Activated B cell treated with CpG ODN at 0.5 μM for 24 hours (primary cell): ENCODE measurements at regions not wholly inside any gene's neighbourhood (a gene's known extent, or its start where the extent isn't known, plus 50 kb on each side); places are given as distances from the start of the nearest gene placed in this dataset.

Experiments
- ATAC-seq: fragments of 200-7000 bp; cut with Tn5 transposase; one replicate; pipeline ENCODE4 v1.10.0; 2021; ENCODE audit warnings: low read depth, mild to moderate bottlenecking, moderate library complexity
- CTCF ChIA-PET: fragments of 350-600 bp; sonication (Branson Sonifier 250); formaldehyde crosslinking; loops from one replicate; lab custom pipeline; 2021; ENCODE audit warnings: antibody characterized with exemption; lab: Charles Lee
- POLR2A ChIA-PET: fragments of 350-600 bp; sonication (Branson Sonifier 250); formaldehyde crosslinking; loops from one replicate; lab custom pipeline; 2021; ENCODE audit warnings: antibody characterized with exemption; lab: Charles Lee
- DNase-seq: peaks from one replicate; pipeline ENCODE4 v3.0.0; 2022
- H3K27ac Mint-ChIP-seq: one replicate; pipeline ENCODE4 v1.8.0; 2020; ENCODE audit warnings: mixed read lengths
- H3K27me3 Mint-ChIP-seq: one replicate; pipeline ENCODE4 v1.8.0; 2021; ENCODE audit warnings: mixed read lengths
- H3K36me3 Mint-ChIP-seq: one replicate; pipeline ENCODE4 v1.8.0; 2021; ENCODE audit warnings: low read depth, mixed read lengths
- H3K4me1 Mint-ChIP-seq: one replicate; pipeline ENCODE4 v1.8.0; 2021; ENCODE audit warnings: mixed read lengths
- H3K4me3 Mint-ChIP-seq: one replicate; pipeline ENCODE4 v1.8.0; 2020; ENCODE audit warnings: mild to moderate bottlenecking, mixed read lengths
- H3K9me3 Mint-ChIP-seq: one replicate; pipeline ENCODE4 v1.8.0; 2020; ENCODE audit warnings: mixed read lengths
- intact Hi-C: fragments of 100-400 bp; cut with micrococcal nuclease; formaldehyde crosslinking; loops from one replicate; pipeline ENCODE4 v1.15.1; 2024
- TF ChIP-seq, protein P1 (sequence below): fragments of 200-600 bp; IDR thresholded peaks from one replicate; pipeline ENCODE4 v1.8.0; 2022; ENCODE audit warnings: antibody characterized with exemption, mild to moderate bottlenecking

DNA sequence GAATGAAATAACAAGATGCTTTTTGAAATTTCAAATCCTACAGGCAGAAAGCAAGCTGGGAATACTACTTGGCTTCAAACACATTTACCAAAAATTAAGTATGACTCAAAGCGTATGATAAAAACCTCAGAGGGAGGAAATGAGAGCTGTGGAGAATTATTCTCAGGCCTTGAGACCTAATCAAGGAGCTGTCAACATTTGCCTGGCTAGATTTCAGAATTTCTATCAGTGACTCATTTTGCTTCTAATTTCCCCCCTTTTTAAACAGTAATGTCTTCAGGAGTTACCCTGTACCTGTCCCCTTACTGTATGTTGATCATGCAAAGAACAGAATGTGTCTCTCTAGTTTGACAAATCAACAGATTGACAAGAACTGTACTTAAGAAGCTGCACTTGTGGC, 1324.5 kb upstream of the DDX18 start:
- CTCF ChIA-PET, result no interaction called here
- Mint-ChIP-seq H3K4me3 (no peak overlapping the region), H3K27me3 (no peaks in the 10 kb centered on the region)

DNA sequence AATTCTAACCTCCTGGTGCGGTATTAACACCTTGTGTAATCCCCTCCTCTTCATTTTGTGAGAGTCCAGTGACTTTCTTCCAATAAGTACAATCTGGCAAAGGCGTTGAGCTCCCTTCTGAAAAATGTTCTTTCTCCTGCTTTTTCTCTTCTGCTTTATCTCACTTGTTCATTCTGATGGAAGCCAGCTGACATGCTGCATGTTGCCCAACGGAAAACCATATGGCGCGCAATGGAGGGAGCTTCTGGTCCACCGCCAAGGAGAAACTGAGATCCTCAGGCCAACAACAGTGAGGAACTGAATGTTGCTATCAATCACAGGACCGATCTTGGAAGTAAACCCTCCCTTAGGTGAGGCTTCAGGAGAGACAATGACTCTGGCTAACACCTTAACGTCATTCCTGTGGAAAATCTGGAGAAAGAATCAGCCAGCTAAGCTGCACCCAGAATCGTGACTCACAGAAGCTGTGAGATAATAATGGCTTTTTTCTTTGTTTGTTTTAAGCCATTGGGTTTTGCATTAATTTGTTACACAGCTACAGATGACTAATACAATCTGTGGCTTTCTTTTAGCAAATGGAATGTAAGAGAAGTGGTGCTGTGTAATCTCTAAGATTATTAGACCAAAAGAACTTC, 1323.9 kb upstream of the DDX18 start:
- intact Hi-C loops, result no loop called here
- H3K27ac Mint-ChIP-seq, result no peak overlapping the region
- no peaks in the 10 kb centered on the region for H3K27me3 Mint-ChIP-seq
- no peak overlapping the region for H3K4me3 Mint-ChIP-seq
- POLR2A ChIA-PET, result no interaction called here
- DNase-seq (no peak), ATAC-seq (no peak)
- H3K4me1 Mint-ChIP-seq, result no peaks in the 10 kb centered on the region
- TF ChIP-seq, protein P1, sequence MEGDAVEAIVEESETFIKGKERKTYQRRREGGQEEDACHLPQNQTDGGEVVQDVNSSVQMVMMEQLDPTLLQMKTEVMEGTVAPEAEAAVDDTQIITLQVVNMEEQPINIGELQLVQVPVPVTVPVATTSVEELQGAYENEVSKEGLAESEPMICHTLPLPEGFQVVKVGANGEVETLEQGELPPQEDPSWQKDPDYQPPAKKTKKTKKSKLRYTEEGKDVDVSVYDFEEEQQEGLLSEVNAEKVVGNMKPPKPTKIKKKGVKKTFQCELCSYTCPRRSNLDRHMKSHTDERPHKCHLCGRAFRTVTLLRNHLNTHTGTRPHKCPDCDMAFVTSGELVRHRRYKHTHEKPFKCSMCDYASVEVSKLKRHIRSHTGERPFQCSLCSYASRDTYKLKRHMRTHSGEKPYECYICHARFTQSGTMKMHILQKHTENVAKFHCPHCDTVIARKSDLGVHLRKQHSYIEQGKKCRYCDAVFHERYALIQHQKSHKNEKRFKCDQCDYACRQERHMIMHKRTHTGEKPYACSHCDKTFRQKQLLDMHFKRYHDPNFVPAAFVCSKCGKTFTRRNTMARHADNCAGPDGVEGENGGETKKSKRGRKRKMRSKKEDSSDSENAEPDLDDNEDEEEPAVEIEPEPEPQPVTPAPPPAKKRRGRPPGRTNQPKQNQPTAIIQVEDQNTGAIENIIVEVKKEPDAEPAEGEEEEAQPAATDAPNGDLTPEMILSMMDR, result no peak
- no peaks in the 10 kb centered on the region for H3K36me3 Mint-ChIP-seq
- CTCF ChIA-PET, result no interaction called here
- peaks cover 11% of the 10 kb centered on the region for H3K9me3 Mint-ChIP-seq

More for the DNA sequence above, 1324.5 kb upstream of the DDX18 start:
- TF ChIP-seq, protein P1, result no peak
- H3K9me3 Mint-ChIP-seq, result peaks cover 11% of the 10 kb centered on the region
- no peaks in the 10 kb centered on the region for H3K4me1 Mint-ChIP-seq
- POLR2A ChIA-PET, result no interaction called here
- no peaks in the 10 kb centered on the region for H3K36me3 Mint-ChIP-seq
- ATAC-seq, result no peak
- no peak overlapping the region for H3K27ac Mint-ChIP-seq
- DNase-seq, result no peak
- intact Hi-C loops, result no loop called here

DNA sequence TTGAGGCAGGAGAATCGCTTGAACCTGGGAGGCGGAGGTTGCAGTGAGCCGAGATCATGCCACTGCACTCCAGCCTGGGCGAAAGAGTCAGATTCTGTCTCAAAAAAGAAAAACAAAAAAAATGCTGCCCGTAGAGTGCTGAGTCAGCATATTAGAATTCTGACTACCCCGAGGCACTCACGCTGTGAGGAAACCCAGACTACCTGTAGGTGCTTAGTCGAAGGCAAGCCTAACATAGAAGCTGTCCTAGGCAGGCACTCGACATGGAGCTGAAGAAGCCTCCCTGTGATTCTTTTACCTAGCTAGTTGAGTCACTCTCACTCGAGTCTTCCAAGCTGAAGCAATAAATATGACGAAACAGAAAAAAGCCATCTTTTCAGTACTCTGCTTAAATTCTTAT, 1323.2 kb upstream of the DDX18 start:
- Mint-ChIP-seq H3K4me1 (no peaks in the 10 kb centered on the region), H3K9me3 (peaks cover 8% of the 10 kb centered on the region), H3K36me3 (no peaks in the 10 kb centered on the region), H3K27me3 (no peaks in the 10 kb centered on the region), H3K27ac (no peak overlapping the region), H3K4me3 (no peak overlapping the region)
- POLR2A ChIA-PET, result no interaction called here
- CTCF ChIA-PET, result no interaction called here
- ATAC-seq (no peak), DNase-seq (no peak)
- TF ChIP-seq, protein P1, result no peak
- intact Hi-C loops, result no loop called here

DNA sequence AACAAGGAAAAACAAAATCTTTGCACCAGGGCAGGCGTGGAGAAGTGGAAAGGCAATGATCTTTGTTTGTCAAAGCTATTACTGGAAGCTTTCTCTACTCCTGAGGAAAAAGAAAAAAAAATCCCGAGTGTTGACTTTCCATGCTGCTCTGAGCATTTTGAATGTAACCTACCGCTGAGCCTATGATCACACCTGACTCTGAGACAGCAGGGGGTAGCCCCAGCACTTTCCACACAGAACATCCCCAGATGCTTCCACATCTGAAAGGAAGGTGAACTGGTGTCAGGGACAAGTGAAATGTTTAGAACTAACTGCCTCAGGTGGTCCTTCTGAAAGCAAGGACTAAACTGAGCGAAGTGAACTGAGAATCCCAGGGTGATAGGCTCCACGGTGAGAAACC, 1315.1 kb upstream of the DDX18 start:
- Mint-ChIP-seq H3K36me3 (no peaks in the 10 kb centered on the region), H3K27me3 (no peaks in the 10 kb centered on the region), H3K4me1 (no peaks in the 10 kb centered on the region), H3K9me3 (peaks cover 2% of the 10 kb centered on the region), H3K4me3 (no peak overlapping the region), H3K27ac (no peak overlapping the region)
- ATAC-seq (no peak), DNase-seq (no peak)
- TF ChIP-seq, protein P1, result no peak
- intact Hi-C loops, result no loop called here
- CTCF ChIA-PET, result no interaction called here
- POLR2A ChIA-PET, result no interaction called here

DNA sequence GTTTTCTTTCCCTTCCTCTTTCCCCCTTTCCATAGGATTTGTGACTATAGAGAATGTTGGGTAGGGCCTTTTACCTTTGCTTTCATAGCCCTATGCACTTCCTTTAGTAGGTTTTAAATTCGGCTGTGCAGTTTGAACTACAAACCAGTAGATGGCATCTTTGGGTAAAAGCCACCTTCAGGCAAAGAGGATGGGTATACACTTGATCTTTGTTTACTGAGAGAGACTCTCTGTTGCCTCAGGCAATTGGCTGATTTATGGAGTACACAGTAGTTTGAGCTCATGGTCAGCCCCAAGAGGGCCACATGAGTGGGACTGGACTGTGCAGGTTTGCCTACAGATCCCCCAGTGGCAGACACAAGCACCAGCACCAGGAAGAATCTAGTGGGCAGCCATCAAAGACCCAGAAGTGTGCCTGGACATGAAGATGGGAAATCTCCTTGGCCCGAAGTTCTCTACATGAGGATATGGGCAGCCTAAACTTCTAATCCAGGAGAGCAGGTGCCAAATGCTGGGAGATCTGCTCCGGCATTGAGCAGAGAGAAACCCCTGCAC, 1304.3 kb upstream of the DDX18 start:
- no peaks in the 10 kb centered on the region for H3K4me1 Mint-ChIP-seq
- H3K9me3 Mint-ChIP-seq, result peaks cover 3% of the 10 kb centered on the region
- no peak for ATAC-seq
- H3K4me3 Mint-ChIP-seq, result no peak overlapping the region
- no peaks in the 10 kb centered on the region for H3K36me3 Mint-ChIP-seq
- H3K27ac Mint-ChIP-seq, result no peak overlapping the region
- DNase-seq, result no peak
- no peaks in the 10 kb centered on the region for H3K27me3 Mint-ChIP-seq
- TF ChIP-seq, protein P1, result no peak
- CTCF ChIA-PET, result no interaction called here
- POLR2A ChIA-PET, result no interaction called here
- intact Hi-C loops, result no loop called here
